Hippocampal formation (tissue), 2 donors: ENCODE measurements at regions not wholly inside any gene's neighbourhood (a gene's known extent, or its start where the extent isn't known, plus 50 kb on each side); places are given as distances from the start of the nearest gene placed in this dataset.

Experiments used
- DNase-seq, 2 donors: peaks; one replicate each; lab custom pipeline; 2025; lab: John Stamatoyannopoulos, UW

DNA sequence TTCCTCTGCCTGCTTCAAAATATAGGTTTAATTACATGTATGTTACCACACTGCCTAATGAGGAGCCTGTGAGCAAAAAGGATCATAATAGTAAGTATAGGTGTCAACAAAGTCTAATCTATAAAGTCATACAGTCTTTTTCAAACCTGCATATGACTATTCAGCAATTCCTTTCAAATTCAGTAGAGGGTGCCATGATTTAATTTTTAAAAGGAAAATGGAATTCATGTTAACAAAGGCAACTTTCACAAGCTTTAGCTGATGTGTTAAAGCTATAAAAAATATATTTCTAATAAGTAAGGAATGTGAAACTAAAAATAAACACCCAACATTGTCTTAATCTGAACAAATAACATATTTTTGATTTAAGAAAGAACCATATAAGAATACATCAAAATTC lies 52.1 kb downstream of the MPP7 start:
- peak in 1 of 2 donors; percentile 42 for DNase-seq

DNA sequence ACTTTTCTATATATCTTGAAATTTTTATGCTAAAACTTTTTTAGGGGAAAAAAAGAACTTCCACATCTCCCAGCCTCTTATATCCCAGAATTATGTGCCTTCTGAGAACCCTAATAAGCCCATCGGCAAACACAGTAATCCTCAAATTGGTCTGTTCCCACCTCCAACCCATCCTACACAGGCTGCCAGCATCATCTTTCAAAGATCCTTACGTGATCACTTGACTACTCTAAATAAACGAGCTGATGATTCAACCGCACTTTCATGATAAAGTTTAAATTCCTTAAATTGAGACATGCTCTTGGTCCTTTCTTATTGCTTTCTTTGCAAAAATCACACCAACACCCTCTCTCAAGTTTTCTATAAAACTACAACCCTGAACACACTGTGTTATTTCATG lies 52.5 kb downstream of the MPP7 start:
- DNase-seq, result no peak

DNA sequence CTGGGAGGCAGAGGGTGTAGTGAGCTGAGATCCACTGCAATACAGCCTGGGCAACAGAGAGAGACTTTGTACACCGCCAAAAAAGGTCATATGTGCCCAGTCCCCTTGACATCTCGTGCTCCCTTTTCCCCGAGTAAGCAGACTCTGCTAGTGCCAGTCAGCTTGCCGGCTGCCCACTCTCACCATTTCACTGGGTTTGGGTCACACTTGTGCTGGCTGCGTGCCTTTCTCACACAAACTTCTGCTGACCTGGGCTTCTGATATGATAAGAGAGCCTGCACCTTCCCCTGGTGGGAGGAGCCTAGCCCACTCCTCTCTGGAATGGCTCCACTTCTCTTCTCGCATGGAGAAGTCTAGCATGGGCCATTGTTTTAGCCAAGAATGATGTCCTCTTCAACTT lies 53.4 kb downstream of the MPP7 start:
- DNase-seq, result no peak

DNA sequence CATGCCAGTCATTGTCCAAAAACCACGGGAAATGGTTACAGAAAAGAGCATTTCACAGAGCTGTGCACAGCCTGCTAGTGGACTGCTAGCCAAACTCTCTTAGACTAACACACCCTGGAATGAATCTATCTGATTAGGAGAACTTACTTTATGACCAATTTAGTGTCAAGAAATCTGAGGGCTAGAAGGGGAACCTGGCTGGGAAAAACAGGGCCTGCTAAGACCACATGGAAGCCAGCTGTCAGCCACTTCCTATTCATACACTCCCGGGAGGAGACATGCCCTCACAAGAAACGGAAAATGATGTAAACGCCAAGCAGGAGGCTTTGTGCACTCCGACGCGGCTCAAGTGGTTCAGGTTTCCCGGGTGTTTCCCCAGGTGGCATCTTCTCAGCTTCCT lies 54.8 kb downstream of the MPP7 start:
- DNase-seq, result no peak

DNA sequence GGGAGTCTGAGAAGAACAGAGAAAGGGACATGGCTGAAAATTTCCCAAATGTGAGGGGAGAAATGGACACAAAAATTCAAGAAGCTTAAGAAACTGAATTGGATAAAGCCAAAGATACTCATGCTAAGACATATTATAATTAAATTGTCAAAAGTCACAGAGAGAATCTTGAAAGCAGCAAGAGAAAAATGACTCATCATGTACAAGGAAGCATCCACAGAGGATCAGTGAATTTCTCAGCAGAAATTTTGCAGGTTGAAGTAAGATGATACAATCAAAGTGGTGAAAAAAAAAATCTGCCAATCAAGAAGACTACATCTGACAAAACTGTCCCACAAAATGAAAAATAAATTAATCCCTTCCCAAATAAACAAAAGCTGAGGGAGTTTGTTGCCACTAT lies 56.8 kb downstream of the MPP7 start:
- DNase-seq, result no peak

DNA sequence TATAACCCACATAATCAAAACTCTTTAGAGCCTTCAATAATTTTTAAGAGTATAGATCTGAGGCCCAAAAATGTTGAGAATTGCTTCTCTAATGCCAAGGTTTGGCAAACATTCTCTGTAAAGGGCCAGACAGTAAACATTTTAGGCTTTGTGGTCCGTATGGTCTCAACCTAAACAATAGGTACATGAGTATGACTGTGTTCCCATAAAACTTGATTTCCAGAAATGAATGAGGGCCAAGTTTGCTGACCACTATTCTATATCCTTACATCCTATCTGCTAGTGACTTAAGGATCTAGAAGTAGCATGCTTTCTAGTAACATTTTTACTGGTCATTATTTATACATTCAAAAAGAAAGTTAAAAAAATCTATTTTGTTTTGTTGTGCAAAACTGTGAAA lies 58.9 kb downstream of the MPP7 start:
- DNase-seq, result no peak

DNA sequence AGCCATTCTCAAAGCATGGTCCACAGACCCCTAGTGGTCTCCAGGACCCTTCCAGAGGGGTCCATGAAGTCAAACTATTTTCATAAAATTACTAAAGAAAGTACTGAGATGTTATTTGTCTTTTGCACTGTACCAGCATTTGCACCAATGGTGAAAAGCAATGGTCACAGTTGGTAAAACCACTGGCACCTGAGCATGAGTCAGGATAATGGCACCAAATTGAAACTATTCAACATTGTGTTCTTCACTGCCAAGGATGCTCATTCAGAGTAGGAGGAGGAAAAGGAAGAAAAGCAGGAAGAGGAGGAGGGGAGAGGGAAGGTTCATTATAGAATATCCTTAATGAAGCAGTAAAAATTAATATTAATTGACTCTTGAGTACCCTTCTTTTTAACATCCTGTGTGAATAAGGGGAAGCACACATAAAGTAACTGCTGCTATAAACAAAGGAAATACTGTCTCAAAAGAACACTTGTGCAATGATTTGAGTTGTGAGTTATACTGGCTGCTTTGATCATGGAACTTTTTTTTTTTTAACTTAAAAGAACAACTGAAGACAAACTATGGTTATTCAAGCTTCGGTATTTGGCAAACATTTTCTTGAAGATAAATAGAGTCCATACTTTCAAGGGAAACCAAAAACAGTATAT lies 60.2 kb downstream of the MPP7 start:
- DNase-seq, result no peak

DNA sequence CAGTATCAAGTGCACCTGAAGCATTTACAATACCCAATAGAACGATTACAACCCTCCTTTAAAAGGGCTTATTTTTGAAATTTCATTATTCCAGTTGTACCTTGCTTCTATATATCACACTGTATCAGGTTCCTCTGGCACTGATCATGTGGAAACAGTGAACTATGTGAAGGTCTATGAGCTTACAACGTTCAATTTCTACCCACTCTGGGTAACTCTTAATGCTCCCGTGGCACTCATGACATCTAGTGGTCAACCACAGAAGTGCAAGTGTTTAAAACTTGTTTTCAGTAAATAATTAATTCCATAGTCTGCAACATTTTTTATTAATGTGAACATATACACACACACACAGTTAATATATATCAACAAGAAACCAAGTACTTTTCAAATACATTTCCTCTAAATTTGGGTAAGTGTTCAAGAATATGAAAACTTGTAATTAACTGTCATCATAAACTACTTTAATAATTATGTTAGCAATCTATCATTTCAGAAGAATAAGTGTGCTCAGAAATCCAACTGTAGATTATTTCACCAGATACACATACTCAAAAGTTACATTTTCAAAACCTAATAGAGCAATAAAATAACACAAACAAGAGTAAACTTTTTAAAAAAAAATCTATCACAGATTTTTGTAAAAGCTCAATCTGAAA lies 61.0 kb downstream of the MPP7 start:
- DNase-seq, result peak in 1 of 2 donors; percentile 49

DNA sequence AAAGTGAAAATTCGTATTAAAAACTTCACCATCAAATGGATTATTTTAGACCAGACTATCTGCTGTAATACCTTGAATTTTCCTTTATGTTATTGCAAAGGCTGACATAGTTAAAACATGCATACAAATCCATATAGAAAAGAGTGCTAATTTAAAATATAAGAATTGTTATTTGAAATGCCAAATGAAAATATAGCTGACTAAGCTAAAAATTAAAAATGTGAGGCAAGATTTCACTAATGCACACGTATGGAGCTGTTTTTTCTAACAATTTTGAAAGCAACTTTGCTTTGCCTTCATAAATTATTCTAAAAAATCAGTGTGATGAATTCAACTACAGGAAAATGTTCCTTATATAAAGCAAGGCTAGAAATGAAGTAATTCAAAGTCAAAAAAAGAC lies 62.5 kb downstream of the MPP7 start:
- DNase-seq, result no peak

DNA sequence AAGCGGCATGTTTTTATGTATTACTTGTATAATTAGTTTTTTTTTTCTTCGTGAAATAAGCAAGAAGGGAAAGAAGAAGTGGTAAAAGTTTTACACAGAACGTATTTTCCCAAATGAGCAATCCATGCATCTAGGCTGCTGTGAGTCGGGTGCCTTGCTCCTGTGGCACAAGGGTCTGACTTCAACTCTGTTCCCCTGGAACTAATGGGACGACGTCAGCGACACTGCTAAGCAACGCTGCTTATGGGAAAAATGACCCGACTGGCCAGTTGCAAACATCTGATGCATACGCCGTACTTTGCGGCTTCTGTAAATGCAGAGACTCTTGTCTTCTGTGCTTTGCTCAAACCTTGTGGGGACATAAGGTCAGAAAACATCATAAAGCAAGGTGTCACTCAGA lies 66.3 kb downstream of the MPP7 start:
- DNase-seq, result no peak

DNA sequence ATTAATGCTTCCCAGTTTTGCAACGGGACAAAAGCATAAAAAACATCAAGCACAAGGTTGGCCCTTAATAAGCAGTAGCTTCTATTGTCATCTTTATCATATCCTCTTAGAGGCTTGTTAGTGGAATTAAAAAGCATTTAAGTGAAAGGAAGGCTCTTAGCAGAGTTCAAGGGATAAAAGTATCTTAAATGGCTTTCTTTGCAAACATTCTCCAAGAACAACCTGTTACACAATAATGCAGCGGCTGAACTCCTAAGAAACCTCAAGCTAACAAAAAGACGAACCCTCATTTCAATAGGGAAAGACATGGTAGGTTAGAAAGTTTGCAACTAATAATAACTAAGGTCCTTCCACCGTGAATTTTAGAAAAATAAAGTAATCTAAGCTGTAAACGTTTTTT lies 82.1 kb downstream of the MPP7 start:
- no peak for DNase-seq

DNA sequence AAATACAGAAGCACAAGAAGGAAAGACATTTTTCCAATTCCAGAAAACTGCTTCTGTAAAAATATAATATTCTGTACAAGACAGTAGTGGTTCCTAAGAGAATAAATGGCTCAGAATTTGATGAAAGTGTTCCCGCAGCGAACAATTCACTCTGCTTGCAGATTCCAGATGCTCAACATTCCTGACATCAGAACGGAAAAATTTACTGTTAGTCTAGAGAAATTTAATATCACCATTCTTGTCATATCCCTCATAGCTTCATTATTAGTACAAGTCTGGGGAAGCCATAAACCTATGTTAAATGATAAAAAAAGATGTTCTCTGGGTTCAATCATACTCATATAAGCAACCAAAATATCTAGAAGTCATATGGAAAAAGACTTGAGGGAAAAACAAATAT lies 83.6 kb downstream of the MPP7 start:
- no peak for DNase-seq

DNA sequence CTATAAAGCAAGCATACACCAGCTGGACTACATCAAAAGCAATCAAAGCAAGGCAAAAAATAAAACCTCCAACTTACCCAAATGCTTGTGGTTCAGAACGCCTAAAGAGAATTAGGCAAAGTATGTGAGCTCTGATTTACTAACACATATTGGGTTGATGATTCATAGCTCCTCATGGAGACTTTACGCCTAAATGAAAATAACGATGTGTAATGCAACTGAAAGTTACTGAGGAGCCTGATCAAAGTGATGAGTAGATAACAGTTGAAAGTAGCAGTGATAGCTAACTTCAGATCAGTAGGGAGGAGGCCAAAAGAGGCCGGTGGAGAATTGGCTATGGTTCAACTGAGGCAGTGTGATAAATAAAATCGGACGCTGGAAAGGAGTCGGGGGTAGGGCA lies 85.0 kb downstream of the MPP7 start:
- DNase-seq, result no peak

DNA sequence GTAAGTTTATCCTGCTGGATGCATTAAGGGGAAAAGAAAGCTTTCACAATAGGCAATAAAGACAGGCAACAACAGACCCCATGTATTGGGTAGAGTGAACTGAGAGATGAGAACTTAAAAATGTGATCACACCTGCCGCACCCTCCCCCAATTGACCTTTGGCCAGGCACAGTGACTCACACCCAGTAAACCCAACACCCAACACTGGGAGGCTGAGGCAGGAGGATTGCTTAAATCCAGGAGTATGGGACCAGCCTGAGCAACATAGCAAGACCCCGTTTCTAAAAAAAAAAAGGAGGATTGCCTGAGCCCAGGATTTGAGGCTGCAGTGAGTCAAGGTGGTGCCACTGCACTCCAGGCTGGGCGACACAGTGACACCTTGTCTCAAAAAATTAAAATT lies 86.9 kb downstream of the MPP7 start:
- DNase-seq, result no peak

DNA sequence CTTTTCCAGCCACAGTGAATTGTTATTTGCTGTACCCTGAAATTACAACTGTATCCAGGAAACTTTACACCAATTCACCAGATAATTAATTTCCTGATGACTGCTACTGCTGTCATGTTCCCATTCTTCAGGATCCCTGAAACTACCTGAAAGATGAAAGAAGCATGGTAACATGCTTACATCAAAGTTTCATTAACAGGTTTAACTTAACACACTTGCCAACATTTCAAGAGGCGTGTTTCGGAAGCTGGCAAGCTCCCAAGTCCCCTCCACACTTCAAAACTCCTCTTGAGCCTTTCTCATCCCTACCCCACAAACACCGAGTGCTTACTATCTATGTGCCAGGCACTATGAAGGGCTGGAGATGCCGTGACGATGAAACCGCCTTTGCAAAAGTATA lies 88.6 kb downstream of the MPP7 start:
- no peak for DNase-seq

DNA sequence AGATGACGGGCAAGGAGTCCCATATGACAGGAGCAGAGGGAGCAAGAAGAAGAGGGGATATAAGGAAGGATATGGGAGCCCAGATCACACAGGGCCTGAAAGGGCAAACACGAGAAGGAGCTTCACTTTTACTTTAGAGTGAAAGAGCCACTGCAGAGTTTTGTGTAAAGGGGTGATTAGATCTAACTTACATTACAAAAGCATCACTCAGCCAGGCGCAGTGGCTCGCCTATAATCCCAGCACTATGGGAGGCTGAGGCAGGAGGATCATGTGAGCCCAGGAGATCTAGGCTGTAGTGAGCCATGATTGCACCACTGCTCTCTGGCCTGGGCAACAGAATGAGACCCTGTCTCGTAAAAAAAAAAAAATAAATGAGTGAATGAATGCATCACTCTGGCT lies 91.1 kb downstream of the MPP7 start:
- no peak for DNase-seq

DNA sequence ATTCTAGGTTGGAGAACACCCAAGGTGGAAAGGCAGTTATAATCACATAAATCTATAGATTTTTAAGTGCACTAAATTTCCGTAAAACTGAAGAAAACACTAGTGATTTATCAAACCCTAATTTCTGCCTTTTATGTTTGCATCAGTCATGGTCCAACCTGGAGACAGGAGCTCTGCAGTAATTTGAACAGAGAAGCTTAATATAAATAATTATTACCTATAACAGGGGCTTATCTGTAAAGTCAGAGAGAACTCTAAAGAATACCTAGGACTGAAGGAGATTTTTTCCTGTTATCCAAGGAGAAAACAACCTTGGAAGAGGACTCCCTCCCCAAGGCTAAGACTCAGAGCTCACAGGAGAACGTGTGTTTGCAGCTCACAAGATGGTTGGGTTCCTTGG lies 95.1 kb downstream of the MPP7 start:
- no peak for DNase-seq

DNA sequence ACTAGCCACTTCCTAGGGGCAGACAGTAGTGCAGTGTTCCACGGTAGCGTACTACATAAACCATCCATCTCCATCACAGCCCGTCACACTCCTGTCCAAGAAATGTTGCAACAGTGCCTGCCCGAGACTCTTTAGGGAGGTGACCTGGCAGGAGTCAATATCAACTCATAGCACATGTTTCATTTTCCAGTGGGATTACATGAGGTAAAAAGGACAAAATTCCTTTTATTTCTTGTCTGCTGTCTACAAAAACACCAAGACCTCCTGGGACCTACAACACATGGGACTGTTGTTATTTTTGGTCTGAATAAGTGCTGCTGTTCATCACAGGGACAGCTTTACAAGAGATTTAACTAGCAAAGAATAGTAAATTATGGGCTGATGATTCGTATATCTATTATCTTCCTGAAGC lies 99.9 kb downstream of the MPP7 start:
- DNase-seq, result no peak

DNA sequence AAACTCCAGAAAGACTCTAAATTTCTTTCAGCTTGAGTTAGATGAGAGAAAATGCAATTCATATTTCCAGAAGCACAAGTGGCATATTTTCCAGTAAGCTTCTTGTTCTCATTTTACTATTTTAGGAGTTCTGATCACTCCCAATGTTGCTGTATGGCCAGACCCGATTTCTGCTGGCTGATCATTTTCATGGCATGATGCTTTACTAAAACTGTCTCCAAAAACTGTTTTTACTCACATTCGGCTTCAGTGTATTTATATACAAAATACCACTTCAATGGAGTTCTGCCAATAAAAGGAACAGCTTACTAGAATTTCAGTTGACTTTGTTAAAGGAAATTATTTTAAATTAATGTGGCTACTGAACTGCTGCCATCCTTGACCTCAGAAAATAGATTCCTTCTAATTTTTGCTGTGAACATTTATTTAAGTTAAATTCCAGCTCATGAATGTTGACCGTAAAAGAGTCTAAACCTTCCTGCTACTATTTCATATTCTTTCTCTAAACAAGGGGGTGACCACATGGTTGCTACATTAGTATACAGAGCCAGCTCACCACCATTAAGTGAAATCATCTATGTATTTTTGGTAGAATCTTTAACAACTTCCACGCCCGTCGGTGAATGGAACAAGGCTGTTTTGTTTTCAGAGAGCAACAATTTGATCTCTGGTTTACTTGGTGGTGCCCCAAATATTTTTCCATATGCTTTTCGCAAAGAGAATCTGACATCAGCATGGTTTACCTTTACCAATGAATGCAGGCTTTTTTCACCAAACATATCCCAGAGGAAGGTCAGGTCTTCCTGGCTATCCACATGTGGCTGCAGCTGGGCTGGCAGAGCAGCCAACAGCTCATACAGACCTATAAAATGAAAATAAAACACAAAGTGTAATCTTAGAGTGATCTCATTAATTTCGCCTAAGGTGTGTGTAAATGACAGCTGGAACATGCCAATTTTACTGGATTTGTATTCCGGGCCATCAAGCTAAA lies 101.2 kb downstream of the MPP7 start:
- no peak for DNase-seq

DNA sequence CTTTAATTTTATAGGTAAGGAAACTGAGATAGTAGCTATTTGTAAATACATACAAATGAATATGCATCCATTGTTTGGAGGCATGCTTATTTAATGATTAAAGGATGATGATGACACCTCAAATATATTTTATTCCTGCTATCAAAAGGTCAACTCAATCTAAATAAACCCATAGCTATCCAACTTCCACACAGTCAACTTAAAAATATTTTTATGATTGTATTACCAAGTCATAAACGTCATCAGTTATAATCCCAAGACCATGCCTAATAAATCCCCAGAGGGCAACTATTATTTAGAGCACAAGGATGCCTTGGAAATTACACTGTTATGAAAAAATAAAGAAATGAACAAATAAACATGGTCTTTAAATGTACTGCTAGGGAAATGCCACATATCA lies 102.1 kb downstream of the MPP7 start:
- no peak for DNase-seq

DNA sequence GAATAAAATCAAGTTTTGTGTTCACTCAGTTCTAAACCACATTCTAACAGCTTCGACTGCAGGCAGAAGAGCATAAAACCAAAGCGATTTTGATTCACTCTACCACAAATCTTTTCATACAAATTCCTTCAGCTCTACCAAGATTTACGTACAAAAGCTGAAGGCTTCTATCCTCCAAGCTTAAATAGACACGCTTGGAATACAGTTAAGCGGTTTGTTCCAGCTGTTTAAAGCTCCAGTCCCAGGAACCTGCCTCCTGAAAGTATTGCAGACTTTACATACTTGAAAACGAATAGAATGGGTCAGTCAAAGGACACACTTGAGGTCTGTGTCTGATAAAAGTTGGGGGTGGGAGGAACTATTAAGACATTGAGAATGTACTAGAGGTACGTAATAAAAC lies 102.9 kb downstream of the MPP7 start:
- no peak for DNase-seq

DNA sequence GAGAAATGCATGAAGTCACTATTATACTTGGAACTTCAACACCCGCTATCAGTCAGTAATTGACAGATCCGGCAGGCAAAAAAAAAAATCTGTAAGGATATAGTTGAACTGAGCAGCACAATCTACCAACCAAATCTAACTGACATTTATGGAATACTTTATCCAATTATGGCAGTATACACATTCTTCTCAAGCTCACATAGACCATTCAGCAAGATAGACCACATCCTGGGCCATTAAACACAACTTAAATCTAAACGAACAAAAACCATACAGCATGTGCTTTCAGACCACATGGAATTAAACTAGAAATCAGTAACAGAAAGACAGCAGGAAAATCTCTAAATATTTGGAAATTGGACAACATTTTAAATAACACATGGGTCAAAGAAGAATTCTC lies 112.7 kb downstream of the MPP7 start:
- DNase-seq, result no peak

DNA sequence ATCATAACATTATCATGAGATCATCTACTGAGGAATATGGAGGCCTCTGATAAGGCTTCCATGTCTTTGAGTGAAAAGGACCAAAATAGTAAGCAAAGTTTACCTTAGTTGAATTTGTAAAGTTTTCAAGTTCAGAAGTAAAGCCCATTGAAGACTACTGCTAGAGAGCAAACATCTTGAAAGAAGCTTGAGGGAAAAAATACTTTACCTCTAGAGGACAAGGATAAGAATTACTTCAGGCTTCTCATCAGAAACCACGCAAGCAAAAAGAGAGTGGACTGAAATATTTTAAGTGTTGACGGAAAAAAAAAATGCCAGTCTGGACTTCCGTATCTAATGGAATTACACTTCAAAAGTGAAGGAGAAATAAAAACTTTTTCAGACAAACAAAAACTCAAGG lies 114.3 kb downstream of the MPP7 start:
- DNase-seq, result no peak
